Endothelial cell of umbilical vein (primary cell): ENCODE measurements at regions not wholly inside any gene's neighbourhood (a gene's known extent, or its start where the extent isn't known, plus 50 kb on each side); places are given as distances from the start of the nearest gene placed in this dataset.

Experiments
- BruUV-seq: library from RNA; stranded (reverse); fragments of 400-500 nt; replicated peaks from 2 replicates; lab custom pipeline; 2021; lab: Mats Ljungman, UMichigan
- CTCF ChIA-PET: fragments of 300-600, 350-600 bp; sonication (Branson Sonifier 250); formaldehyde crosslinking; loops from one replicate; lab custom pipeline; 2021; ENCODE audit warnings: antibody characterized with exemption, inconsistent platforms; lab: Charles Lee
- POLR2A ChIA-PET: fragments of 300-600, 350-600 bp; sonication (Branson Sonifier 250); formaldehyde crosslinking; loops from one replicate; lab custom pipeline; 2021; ENCODE audit warnings: antibody characterized with exemption, inconsistent platforms; lab: Charles Lee
- DNase-seq: peaks from one replicate; pipeline ENCODE4 v3.0.0-alpha.2; 2011; ENCODE audit warnings: low read depth, low spot score
- FAIRE-seq: peaks from 2 replicates; lab custom pipeline; 2011; peaks lifted over from hg19 to GRCh38; lab: Jason Lieb, UNC
- H2AFZ ChIP-seq: 2 replicates; pipeline ENCODE4 v1.6.0; 2012; ENCODE audit warnings: low read depth, low read length, control low read depth, inconsistent platforms
- H3K27ac ChIP-seq: 2 replicates; pipeline ENCODE4 v1.5.1; 2011; ENCODE audit warnings: low read depth, mild to moderate bottlenecking, control low read depth, low read length, moderate library complexity; ENCODE audit not compliant: insufficient read depth
- H3K27me3 ChIP-seq, 2 experiments: 2 replicates each; pipeline versions ENCODE4 v1.6.0 to v1.6.1; 2011; ENCODE audit warnings: low read length in 2 of 2, mixed read lengths in 1 of 2; ENCODE audit not compliant: control insufficient read depth in 2 of 2, insufficient read depth in 2 of 2
- H3K36me3 ChIP-seq, 2 experiments: 2 replicates in 1 of 2; 3 replicates in 1 of 2; pipeline ENCODE4 v1.5.1; 2011; ENCODE audit warnings: low read length in 2 of 2, mild to moderate bottlenecking in 1 of 2, moderate library complexity in 1 of 2; ENCODE audit not compliant: control insufficient read depth in 2 of 2, insufficient read depth in 2 of 2; ENCODE audit errors: extremely low read depth in 1 of 2
- H3K4me1 ChIP-seq: 3 replicates; pipeline ENCODE4 v1.5.1; 2011; ENCODE audit warnings: mild to moderate bottlenecking, low read length; ENCODE audit not compliant: control insufficient read depth, insufficient read depth; ENCODE audit errors: extremely low read depth
- H3K4me2 ChIP-seq: 2 replicates; pipeline ENCODE4 v1.6.1; 2011; ENCODE audit warnings: low read length, control low read depth, mixed read lengths; ENCODE audit not compliant: insufficient read depth
- H3K4me3 ChIP-seq, 3 experiments: fragments of 200-600 bp in 1 of 3; sonication (generic), shearing (Covaris generic) in 1 of 3; replicated peaks in 1 of 3; 2 replicates each; pipeline ENCODE4 v1.5.1; 2011 to 2016; ENCODE audit warnings: control low read depth in 3 of 3, low read length in 3 of 3, mild to moderate bottlenecking in 2 of 3, inconsistent platforms in 1 of 3, low read depth in 1 of 3, moderate library complexity in 1 of 3; ENCODE audit not compliant: insufficient read depth in 1 of 3
- H3K79me2 ChIP-seq: 2 replicates; pipeline ENCODE4 v1.6.0; 2012; ENCODE audit warnings: low read length, inconsistent platforms; ENCODE audit not compliant: control insufficient read depth, insufficient read depth
- H3K9ac ChIP-seq: replicated peaks from 2 replicates; pipeline ENCODE3; 2011; ENCODE audit warnings: low read length, control low read depth; ENCODE audit not compliant: insufficient read depth; ENCODE audit errors: extremely low read depth
- H3K9me1 ChIP-seq: replicated peaks from 3 replicates; pipeline ENCODE4 v1.6.0; 2011; ENCODE audit warnings: mild to moderate bottlenecking, low read length; ENCODE audit not compliant: control insufficient read depth, insufficient read depth; ENCODE audit errors: extremely low read depth
- H3K9me3 ChIP-seq: replicated peaks from 2 replicates; pipeline ENCODE4 v1.5.1; 2012; ENCODE audit warnings: low read length, inconsistent platforms; ENCODE audit not compliant: control insufficient read depth, insufficient read depth
- H4K20me1 ChIP-seq: replicated peaks from 2 replicates; pipeline ENCODE3; 2011; ENCODE audit warnings: mild to moderate bottlenecking, low read length; ENCODE audit not compliant: control insufficient read depth, insufficient read depth; ENCODE audit errors: extremely low read depth
- CTCF ChIP-seq, 2 donors: IDR thresholded peaks; 1 replicate in 1 of 2; 2 replicates in 1 of 2; pipeline ENCODE4 v1.5.1; 2011; ENCODE audit warnings: low read length in 2 of 2, mild to moderate bottlenecking in 2 of 2, moderate library complexity in 2 of 2, control low read depth in 1 of 2, inconsistent platforms in 1 of 2, low read depth in 1 of 2; ENCODE audit not compliant: insufficient read depth in 1 of 2; ENCODE audit errors: extremely low read depth in 1 of 2
- EZH2 ChIP-seq: IDR thresholded peaks from 2 replicates; pipeline ENCODE4 v1.6.1; 2012; ENCODE audit warnings: borderline replicate concordance, low read depth, mild to moderate bottlenecking, moderate library complexity, low read length, inconsistent platforms; ENCODE audit not compliant: severe bottlenecking
- FOS ChIP-seq: IDR thresholded peaks from 2 replicates; pipeline ENCODE4 v1.6.1; 2011; ENCODE audit warnings: mild to moderate bottlenecking, low read length, moderate library complexity, borderline replicate concordance; ENCODE audit not compliant: insufficient read depth
- GATA2 ChIP-seq: IDR thresholded peaks from 2 replicates; pipeline ENCODE4 v1.7.0; 2011; ENCODE audit warnings: low read depth, mild to moderate bottlenecking, moderate library complexity, mixed read lengths, low read length; ENCODE audit not compliant: insufficient read length, insufficient read depth
- JUN ChIP-seq: IDR thresholded peaks from 2 replicates; pipeline ENCODE4 v1.6.1; 2011; ENCODE audit warnings: borderline replicate concordance, low read depth; ENCODE audit not compliant: insufficient read length, insufficient read depth
- MAX ChIP-seq: IDR thresholded peaks from 2 replicates; pipeline ENCODE4 v1.6.1; 2011; ENCODE audit not compliant: insufficient read depth, insufficient read length
- MYC ChIP-seq: IDR thresholded peaks from one replicate; pipeline ENCODE4 v1.6.1; 2011; ENCODE audit warnings: mild to moderate bottlenecking, low read depth, low read length
- POLR2A ChIP-seq: IDR thresholded peaks from 2 replicates; pipeline ENCODE4 v1.6.1; 2012; ENCODE audit warnings: low read depth, mild to moderate bottlenecking, control low read depth, low read length
- POLR2AphosphoS5 ChIP-seq: IDR thresholded peaks from 2 replicates; pipeline ENCODE4 v1.6.1; 2012; ENCODE audit warnings: low read depth, mild to moderate bottlenecking, control low read depth, low read length, moderate library complexity; ENCODE audit not compliant: insufficient read depth
- dilution Hi-C: fragments of 300-500 bp; cut with MboI; formaldehyde crosslinking; loops from one replicate; pipeline ENCODE4 v1.15.0; 2019; ENCODE audit warnings: low sequenced_read_pairs; ENCODE audit not compliant: extremely low pct_ligation_motif_present
- intact Hi-C: fragments of 100-400 bp; cut with micrococcal nuclease; formaldehyde crosslinking; loops from one replicate; pipeline ENCODE4 v1.10.0; 2022

GRCh38 chr3:59247402-59247841 is 197.6 kb upstream of the CFAP20DC start:
- H3K4me1 ChIP-seq, result peaks cover 3% of the 10 kb centered on the region
- dilution Hi-C loops (no loop called here), intact Hi-C loops (no loop called here)
- no peak overlapping the region for H3K4me3 ChIP-seq
- no peaks in the 10 kb centered on the region for H4K20me1 ChIP-seq
- H3K9ac ChIP-seq, result no peak overlapping the region
- no peaks in the 10 kb centered on the region for H3K79me2 ChIP-seq
- no peak overlapping the region for H3K27ac ChIP-seq
- TF ChIP-seq EZH2 (no peak), POLR2A (no peak), JUN (no peak), CTCF (IDR thresholded peaks at IDR 0.05; ENCODE audit: extremely low read depth in 1 of 2, insufficient read depth in 1 of 2, low read depth in 1 of 2, low read length in 2 of 2) (no peak), MAX (no peak), MYC (no peak), POLR2AphosphoS5 (no peak), GATA2 (no peak), FOS (no peak)
- DNase-seq (no peak), FAIRE-seq (no peak)
- POLR2A ChIA-PET, result no interaction called here
- H2AFZ ChIP-seq, result no peak overlapping the region
- CTCF ChIA-PET, result no interaction called here
- BruUV-seq, result no TSS peak
- no peak overlapping the region for H3K4me2 ChIP-seq
- no peaks in the 10 kb centered on the region for H3K9me3 ChIP-seq
- H3K27me3 ChIP-seq, result no peaks in the 10 kb centered on the region
- H3K9me1 ChIP-seq, result no peaks in the 10 kb centered on the region
- H3K36me3 ChIP-seq, result no peaks in the 10 kb centered on the region
